ENCODE measurements at regions not wholly inside any gene's neighbourhood (a gene's known extent, or its start where the extent isn't known, plus 50 kb on each side); places are given as distances from the start of the nearest gene placed in this dataset.

- intact Hi-C loops (cut with micrococcal nuclease; ENCODE audit: unreplicated experiment) = no loop called here
- Histone ChIP-seq H3K4me2 (ENCODE audit: low read depth, low read length) (no peak overlapping the region), H3K9me3 (ENCODE audit: low read length) (no peaks in the 10 kb centered on the region), H2AFZ (ENCODE audit: low read length) (no peak overlapping the region), H3K27ac (ENCODE audit: extremely low read length, insufficient read depth, low read length) (no peak overlapping the region), H3K4me1 (ENCODE audit: insufficient read depth, low read length) (no peaks in the 10 kb centered on the region), H3K79me2 (ENCODE audit: insufficient read depth, low read length) (no peaks in the 10 kb centered on the region), H4K20me1 (ENCODE audit: insufficient read depth, low read length) (no peaks in the 10 kb centered on the region), H3K4me3 (replicated peaks in 1 of 3; ENCODE audit: insufficient read depth in 1 of 3, low read depth in 2 of 3, low read length in 3 of 3) (no peak overlapping the region), H3K36me3 (replicated peaks in 1 of 2; ENCODE audit: control insufficient read depth in 1 of 2, insufficient read depth in 2 of 2, low read length in 2 of 2) (no peaks in the 10 kb centered on the region), H3K27me3 (ENCODE audit: control insufficient read depth in 1 of 2, insufficient read depth in 2 of 2, low read length in 2 of 2) (0 out of 5 replicates have a peak, but pooled peaks cover 0 to 1% of the 10 kb centered on the region in 2 experiments), H3K9ac (ENCODE audit: insufficient read depth, low read depth, low read length) (no peak overlapping the region)
- TF ChIP-seq ZNF326 (CRISPR knock-in tag; IDR thresholded peaks at IDR 0.05; ENCODE audit: borderline replicate concordance) = no peak
- no peak for TF ChIP-seq MTF1 (CRISPR knock-in tag; IDR thresholded peaks at IDR 0.05)
- no peak for TF ChIP-seq NFE2L2 (IDR thresholded peaks at IDR 0.05; ENCODE audit: low read length)
- no peak for TF ChIP-seq ISL2 (CRISPR knock-in tag; IDR thresholded peaks at IDR 0.05)
- no peak for ATAC-seq
- no TSS peak for BruUV-seq (replicated peaks)
- CTCF ChIA-PET (ENCODE audit: low intra/inter-chr PET ratio, low total read pairs) = no interaction called here
- WGBS (ENCODE audit: low lambda C conversion rate) = 20% methylated on average over 11 of the region's 11 CpGs
- in situ Hi-C loops (cut with HindIII; ENCODE audit: extremely low pct_ligation_motif_present, low pct_unique_long_range_greater_than_20kb) = no loop called here
- DNase-seq (ENCODE audit: low spot score) = no peak
- no peak for FAIRE-seq
- POLR2A ChIA-PET = no interaction called here
These were observed 123.9 kb upstream of the SLC6A11 start for GRCh38 chr3:10692039-10692622.

GRCh38 chr3:10693457-10693856 lies 122.6 kb upstream of the SLC6A11 start:
- Histone ChIP-seq H3K27me3 (ENCODE audit: control insufficient read depth in 1 of 2, insufficient read depth in 2 of 2, low read length in 2 of 2) (0 out of 5 replicates have a peak, but pooled peaks cover 0 to 1% of the 10 kb centered on the region in 2 experiments), H3K4me3 (replicated peaks in 1 of 3; ENCODE audit: insufficient read depth in 1 of 3, low read depth in 2 of 3, low read length in 3 of 3) (no peak overlapping the region), H3K79me2 (ENCODE audit: insufficient read depth, low read length) (no peaks in the 10 kb centered on the region), H3K4me2 (ENCODE audit: low read depth, low read length) (no peak overlapping the region), H3K4me1 (ENCODE audit: insufficient read depth, low read length) (no peaks in the 10 kb centered on the region), H3K27ac (ENCODE audit: extremely low read length, insufficient read depth, low read length) (no peak overlapping the region), H2AFZ (ENCODE audit: low read length) (no peak overlapping the region), H3K9ac (ENCODE audit: insufficient read depth, low read depth, low read length) (no peak overlapping the region), H4K20me1 (ENCODE audit: insufficient read depth, low read length) (no peaks in the 10 kb centered on the region), H3K9me3 (ENCODE audit: low read length) (no peaks in the 10 kb centered on the region), H3K36me3 (replicated peaks in 1 of 2; ENCODE audit: control insufficient read depth in 1 of 2, insufficient read depth in 2 of 2, low read length in 2 of 2) (no peaks in the 10 kb centered on the region)
- no peak for ATAC-seq
- TF ChIP-seq CCDC6 (CRISPR knock-in tag; IDR thresholded peaks at IDR 0.05) = no peak
- peak; percentile 61 for TF ChIP-seq CTCF (CRISPR knock-in tag; IDR thresholded peaks at IDR 0.05)
- peak; percentile 71 for TF ChIP-seq STAG1 (CRISPR knock-in tag; IDR thresholded peaks at IDR 0.05)
- TF ChIP-seq GATA4 (IDR thresholded peaks at IDR 0.05; ENCODE audit: borderline replicate concordance, low read depth) = no peak
- 36% methylated on average over 4 of the region's 4 CpGs for WGBS (ENCODE audit: low lambda C conversion rate)
- BruUV-seq (replicated peaks) = no TSS peak
- ChIA-PET POLR2A (no interaction called here), CTCF (ENCODE audit: low intra/inter-chr PET ratio, low total read pairs) (no interaction called here)
- intact Hi-C loops (cut with micrococcal nuclease; ENCODE audit: unreplicated experiment) (no loop called here), in situ Hi-C loops (cut with HindIII; ENCODE audit: extremely low pct_ligation_motif_present, low pct_unique_long_range_greater_than_20kb) (no loop called here)
- FAIRE-seq = no peak
- no peak for DNase-seq (ENCODE audit: low spot score)

Data from HepG2 (cell line).